ENCODE measurements at regions not wholly inside any gene's neighbourhood (a gene's known extent, or its start where the extent isn't known, plus 50 kb on each side); places are given as distances from the start of the nearest gene placed in this dataset.

DNA sequence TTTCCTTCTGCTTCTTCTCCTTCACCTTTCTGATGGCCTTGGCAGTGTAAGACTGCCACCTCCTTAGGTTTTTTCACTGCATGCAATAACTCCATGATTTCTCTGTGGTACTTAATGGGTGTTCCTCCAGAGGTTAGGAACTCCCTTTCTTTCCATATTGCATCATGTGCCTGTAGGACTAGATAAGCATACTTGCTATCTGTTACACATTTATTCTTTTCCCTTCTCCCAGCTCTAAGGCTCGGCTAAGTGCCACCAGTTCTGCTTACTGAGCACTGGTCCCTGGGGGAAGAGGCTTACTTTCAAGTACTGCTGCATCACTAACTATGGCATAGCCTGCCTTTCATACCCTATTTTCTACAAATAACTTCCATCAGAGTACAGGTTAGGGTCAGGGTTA is 351.8 kb downstream of the OTOL1 start:
- Histone ChIP-seq H3K4me3 (no peak overlapping the region), H3K27ac (no peak overlapping the region), H3K36me3 (no peaks in the 10 kb centered on the region), H3K27me3 (no peaks in the 10 kb centered on the region), H3K4me1 (no peaks in the 10 kb centered on the region), H3K9me3 (no peaks in the 10 kb centered on the region)
- intact Hi-C loops (cut with DNase I), result no loop called here
- DNase-seq (ENCODE audit: extremely low spot score in 2 of 2), result no peak
- TF ChIP-seq CTCF (IDR thresholded peaks at IDR 0.05), result no peak
- no peak for TF ChIP-seq POLR2AphosphoS5 (IDR thresholded peaks at IDR 0.05; ENCODE audit: insufficient read depth in 1 of 2, low read depth in 1 of 2)
- no peak for TF ChIP-seq POLR2A (IDR thresholded peaks at IDR 0.05)

DNA sequence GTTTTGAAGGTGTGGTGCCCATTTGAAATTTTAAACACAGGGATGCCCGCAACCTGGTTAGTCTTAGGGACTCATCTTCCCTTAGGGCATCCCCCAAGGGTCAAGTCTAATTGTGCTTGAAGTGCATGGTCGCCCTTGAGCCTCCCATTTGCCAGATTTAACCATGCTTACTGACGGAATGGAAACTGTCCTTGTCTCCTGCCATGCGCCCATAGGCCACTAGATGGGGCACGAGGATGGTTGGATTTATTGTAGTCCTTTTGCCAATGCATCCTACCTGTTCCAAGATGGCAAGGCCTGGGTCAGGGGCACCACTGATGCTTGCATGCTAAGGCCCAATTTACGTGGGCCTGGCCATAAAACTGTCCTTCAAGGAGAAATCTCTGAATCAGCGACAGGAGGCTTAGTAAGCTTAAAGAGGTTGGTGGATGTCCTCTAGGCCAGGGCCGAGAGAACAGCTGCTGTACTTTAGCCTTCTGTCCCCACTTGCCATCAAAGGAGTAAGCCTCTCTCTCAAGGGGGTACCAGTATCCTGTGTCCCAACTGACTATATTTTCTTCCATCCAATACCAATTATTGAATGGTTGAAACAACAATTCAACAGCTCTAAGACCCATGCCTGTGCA is 355.4 kb downstream of the OTOL1 start:
- no peaks in the 10 kb centered on the region for H3K9me3 ChIP-seq
- no peak for TF ChIP-seq POLR2AphosphoS5 (IDR thresholded peaks at IDR 0.05; ENCODE audit: insufficient read depth in 1 of 2, low read depth in 1 of 2)
- no peak for TF ChIP-seq POLR2A (IDR thresholded peaks at IDR 0.05)
- peak; percentile 8 to 53 (median 34) for TF ChIP-seq CTCF (IDR thresholded peaks at IDR 0.05)
- H3K36me3 ChIP-seq, result no peaks in the 10 kb centered on the region
- no peaks in the 10 kb centered on the region for H3K27me3 ChIP-seq
- intact Hi-C loops (cut with DNase I), result no loop called here
- no peak overlapping the region for H3K4me3 ChIP-seq
- H3K4me1 ChIP-seq, result no peaks in the 10 kb centered on the region
- no peak for DNase-seq (ENCODE audit: extremely low spot score in 2 of 2)
- no peak overlapping the region for H3K27ac ChIP-seq

DNA sequence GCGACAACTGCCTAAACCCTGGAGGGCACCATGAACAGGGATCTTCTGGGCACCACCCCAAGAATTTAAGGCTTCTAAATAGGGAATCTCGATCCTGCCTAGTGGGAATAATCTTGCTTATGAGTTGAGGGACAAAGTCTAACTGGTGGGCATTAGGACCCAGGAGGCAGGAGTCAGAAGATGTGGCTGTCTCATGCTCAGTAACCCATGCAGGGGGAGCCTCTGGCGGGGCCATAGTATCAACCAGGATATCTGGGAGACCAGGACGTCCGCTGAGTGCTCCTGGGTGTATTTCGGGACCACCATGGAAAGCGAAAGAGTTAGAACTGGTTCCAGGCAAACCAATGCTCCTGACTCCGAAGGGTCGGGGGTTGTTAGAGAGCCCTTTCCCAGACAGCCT is 356.1 kb downstream of the OTOL1 start:
- no peak for TF ChIP-seq CTCF (IDR thresholded peaks at IDR 0.05)
- TF ChIP-seq POLR2AphosphoS5 (IDR thresholded peaks at IDR 0.05; ENCODE audit: insufficient read depth in 1 of 2, low read depth in 1 of 2), result no peak
- no peak for TF ChIP-seq POLR2A (IDR thresholded peaks at IDR 0.05)
- Histone ChIP-seq H3K4me1 (no peaks in the 10 kb centered on the region), H3K36me3 (no peaks in the 10 kb centered on the region), H3K27me3 (no peaks in the 10 kb centered on the region), H3K27ac (no peak overlapping the region), H3K4me3 (no peak overlapping the region), H3K9me3 (no peaks in the 10 kb centered on the region)
- DNase-seq (ENCODE audit: extremely low spot score in 2 of 2), result no peak
- intact Hi-C loops (cut with DNase I), result no loop called here

DNA sequence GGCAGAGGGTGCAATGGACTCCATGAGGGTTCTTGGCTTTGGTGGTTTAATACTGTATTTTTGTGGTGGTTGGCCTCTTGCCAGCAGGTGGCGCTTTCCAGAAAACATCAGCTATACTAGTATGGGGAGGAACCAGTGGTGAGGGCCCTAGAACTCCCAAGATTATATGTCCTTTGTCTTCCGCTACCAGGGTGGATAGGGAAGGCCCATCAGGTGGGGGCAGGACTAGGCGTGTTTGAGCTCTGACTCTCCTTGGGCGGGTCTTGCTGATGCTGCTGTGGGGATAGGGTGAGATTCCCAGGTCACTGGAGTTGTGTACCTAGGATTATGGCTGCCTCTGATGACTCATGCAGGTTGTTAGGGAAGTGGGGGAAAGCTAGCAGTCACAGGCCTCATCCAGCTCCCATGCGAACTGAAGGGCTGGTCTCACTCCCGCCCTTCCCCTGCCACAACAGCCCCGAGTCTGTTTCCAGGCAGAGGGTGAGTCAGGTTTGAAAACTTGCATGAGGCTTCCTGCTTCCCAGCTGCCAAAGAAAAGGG is 357.7 kb downstream of the OTOL1 start:
- Histone ChIP-seq H3K36me3 (no peaks in the 10 kb centered on the region), H3K9me3 (no peaks in the 10 kb centered on the region), H3K4me3 (no peak overlapping the region), H3K27me3 (no peaks in the 10 kb centered on the region), H3K27ac (no peak overlapping the region), H3K4me1 (no peaks in the 10 kb centered on the region)
- intact Hi-C loops (cut with DNase I), result no loop called here
- DNase-seq (ENCODE audit: extremely low spot score in 2 of 2), result no peak
- TF ChIP-seq CTCF (IDR thresholded peaks at IDR 0.05), result no peak

- DNase-seq (ENCODE audit: extremely low spot score in 2 of 2), result no peak
- no peak overlapping the region for H3K27ac ChIP-seq
- no peaks in the 10 kb centered on the region for H3K9me3 ChIP-seq
- no peaks in the 10 kb centered on the region for H3K36me3 ChIP-seq
- intact Hi-C loops (cut with DNase I), result no loop called here
- no peaks in the 10 kb centered on the region for H3K27me3 ChIP-seq
- no peaks in the 10 kb centered on the region for H3K4me1 ChIP-seq
- no peak overlapping the region for H3K4me3 ChIP-seq
- TF ChIP-seq POLR2A (IDR thresholded peaks at IDR 0.05) (no peak), CTCF (IDR thresholded peaks at IDR 0.05) (no peak), POLR2AphosphoS5 (IDR thresholded peaks at IDR 0.05; ENCODE audit: insufficient read depth in 1 of 2, low read depth in 1 of 2) (no peak)
These were observed 362.4 kb downstream of the OTOL1 start for GRCh38 chr3:161859057-161859456.
